NCI-H2196 treated with DMSO at 0.1 percent for 48 hours (cell line): ENCODE measurements at regions not wholly inside any gene's neighbourhood (a gene's known extent, or its start where the extent isn't known, plus 50 kb on each side); places are given as distances from the start of the nearest gene placed in this dataset.

Source experiments
- DNase-seq: peaks from one replicate; lab custom pipeline; 2025; ENCODE audit not compliant: unreplicated experiment; lab: John Stamatoyannopoulos, UW

DNA sequence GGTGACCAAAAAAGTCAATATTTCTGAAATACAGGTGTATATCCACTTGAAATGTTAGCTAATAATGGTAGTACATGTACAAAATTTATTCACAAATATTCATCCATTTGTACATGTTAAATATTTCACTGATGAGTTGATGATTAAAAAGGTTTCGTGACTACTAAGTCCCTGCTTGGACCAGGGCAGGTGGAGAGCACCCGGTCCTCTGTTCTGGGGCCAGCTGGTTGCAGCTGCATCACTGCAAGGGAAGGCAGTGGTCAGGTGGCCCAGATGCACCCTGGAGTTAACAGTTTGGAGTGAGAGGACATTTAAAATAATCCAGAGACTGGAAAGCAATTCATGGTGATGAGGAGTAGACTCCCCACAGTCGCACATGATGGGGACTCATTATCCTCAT lies 141.2 kb downstream of the ZBTB18 start:
- no peak for DNase-seq

DNA sequence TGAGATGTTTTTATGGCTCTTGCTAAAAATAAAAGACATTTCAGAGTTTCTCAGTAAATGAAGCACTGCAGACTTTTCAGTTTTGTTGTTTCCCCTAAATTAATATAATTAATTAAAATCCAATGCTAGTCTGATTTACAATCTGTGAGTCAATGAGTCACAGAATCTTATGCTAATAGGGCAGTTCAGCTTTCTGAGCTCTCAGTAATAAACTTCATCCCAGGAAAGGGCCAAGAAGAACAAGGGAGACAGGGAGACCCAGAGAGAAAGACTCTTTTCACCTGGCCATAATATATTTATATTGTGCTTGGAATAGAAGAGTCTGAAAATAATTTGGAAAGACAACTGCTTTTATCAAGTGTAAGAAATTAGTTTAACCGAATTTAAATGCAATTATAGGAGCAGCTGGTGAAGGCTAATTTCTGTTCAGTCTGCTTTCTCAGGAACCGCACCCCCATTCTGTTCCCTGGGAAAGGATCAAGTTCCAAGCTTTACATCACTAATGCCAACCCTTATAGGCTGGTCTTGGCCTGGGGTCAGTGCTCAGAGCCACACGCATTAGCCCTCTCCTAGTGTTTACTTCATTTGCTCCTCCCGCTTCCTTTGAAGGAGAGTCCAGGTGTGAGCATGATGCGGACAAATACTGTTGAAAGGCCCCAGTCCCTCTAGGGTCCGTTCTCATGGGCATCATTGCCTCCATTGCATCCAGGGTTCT lies 145.6 kb downstream of the ZBTB18 start:
- no peak for DNase-seq

DNA sequence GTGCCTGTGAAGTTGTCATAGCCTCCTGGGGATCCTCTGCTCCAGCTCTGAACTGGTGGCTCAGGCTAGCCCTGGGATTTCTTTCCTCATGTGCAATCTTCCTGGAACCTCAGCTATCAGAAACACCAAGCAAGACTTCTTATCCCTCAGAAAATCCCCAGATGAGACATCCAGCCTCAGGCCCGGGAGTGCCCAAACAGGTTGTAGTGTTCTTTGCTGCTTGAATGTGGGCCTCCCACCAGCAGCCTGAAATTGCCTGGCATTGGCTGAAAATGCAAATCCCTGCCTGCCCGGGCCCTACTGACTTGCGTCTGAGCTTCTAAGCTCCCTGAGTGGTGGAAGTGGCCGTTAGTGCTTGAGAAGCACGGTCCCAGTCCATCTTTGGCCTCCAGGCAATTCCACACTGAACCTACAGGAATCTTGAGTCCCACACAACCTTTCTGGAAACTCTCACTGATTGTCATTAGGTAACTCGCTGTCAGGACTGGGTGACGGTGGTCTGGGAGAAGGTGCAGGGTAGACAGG lies 146.8 kb downstream of the ZBTB18 start:
- DNase-seq, result no peak

DNA sequence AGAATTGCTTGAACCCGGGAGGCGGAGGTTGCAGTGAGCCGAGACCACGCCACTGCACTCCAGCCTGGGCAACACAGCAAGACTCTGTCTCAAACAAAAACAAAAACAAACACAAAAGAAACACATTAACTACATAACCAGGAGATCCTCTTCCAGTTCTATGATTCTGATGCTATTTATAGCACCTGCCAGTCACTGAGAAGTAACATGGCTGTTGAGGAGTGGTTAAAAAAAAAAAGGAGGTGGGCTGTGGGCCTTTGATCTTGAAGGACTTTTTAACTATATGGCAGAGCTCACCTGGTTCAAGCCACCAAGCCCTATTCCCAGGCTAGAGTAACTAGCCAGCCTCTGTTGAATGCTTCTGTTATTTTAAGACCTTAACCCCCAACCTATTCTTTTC lies 148.8 kb downstream of the ZBTB18 start:
- DNase-seq, result no peak

DNA sequence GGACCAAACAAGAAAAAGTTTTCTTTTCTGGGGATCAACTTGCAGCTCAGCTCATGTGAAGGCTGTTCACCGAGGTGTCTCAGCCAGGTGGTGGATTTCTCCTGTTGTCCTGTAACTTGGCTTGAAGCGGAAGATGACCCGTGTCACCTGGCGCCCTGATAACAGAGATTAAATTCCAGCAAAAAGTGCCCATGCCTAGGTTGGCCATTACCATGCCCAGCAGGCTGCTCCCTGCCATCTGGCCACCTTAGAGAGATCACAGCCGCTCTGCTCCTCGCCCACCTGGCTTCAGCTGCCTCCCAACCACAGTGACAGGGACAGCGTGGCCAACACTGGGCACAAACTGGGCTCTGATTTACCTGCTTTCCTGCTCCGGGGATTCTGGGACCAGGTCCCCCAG lies 149.5 kb downstream of the ZBTB18 start:
- no peak for DNase-seq

DNA sequence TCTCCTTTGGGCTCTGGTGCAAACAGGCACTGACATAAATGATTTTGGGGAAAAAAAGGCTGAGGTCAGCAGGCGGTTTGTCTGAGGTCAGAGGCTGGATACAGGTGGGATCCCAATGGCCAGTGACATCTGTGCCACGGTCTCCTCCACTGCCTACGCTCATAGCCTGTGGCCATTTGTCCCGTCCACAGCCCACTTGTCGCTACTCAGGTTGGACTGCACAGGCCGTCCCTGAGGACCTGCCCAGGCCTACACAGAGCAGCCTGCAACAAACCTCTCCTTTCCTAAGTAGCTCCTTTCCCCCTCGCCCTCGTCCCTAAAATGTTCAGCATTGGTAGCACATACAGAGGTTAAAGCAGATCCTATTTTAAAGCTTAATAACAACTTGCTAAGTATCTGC lies 150.7 kb downstream of the ZBTB18 start:
- no peak for DNase-seq

DNA sequence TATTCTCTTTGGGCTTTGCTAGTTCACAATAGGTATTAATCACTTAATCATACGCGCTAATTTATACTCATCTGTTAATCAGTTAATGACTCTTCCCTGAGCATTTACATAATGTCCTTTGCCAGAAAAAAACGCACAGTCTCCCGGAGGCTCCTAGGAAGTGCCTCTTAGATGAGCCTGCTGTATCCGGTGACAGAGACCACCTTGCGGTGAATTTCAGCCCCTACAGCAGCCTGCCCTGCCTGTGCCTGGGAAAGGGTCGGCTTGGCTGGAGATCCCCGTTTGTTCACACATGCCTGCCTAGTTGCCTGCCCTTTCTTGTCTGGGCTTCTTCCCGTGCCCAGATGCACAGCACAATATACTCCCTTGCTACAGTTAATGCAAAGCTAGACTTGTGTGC lies 152.9 kb downstream of the ZBTB18 start:
- no peak for DNase-seq

DNA sequence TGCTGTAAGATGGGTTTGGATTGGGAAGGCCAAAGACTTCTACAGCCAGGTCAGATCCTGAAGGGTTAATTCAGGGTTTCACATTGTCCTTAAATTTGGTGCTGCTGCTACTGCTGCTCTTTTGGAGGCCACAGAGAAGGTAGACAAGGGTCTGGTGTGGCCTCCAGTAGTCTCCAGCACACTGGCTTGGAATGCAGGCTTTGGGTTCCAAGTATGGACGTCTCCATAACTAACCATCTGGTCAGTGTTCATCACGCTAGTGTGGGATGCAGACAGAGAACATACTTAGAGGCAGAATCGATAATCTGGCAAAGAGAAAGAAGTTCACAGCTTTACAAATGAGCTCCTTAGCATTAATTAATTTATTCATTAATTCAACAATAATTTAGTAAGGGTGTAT lies 154.1 kb downstream of the ZBTB18 start:
- no peak for DNase-seq

DNA sequence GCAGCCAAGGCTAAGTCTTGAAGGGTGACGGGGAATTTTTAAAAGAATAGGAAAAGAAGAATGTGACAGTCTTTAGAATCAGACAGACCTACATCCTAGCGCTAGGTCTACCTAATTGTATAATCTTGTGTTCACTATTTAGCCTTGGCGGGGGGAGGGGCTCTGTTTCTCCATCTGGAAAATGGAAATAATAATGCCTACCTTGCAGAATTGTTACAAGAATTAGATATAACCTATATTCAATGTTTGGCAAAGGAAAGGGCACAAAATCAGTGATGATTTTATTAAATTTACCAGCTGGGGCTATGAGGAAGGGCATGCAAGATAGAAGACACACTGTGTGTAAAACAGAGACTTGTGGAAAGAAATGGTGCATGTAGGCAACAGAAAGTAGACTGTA lies 154.8 kb downstream of the ZBTB18 start:
- no peak for DNase-seq

DNA sequence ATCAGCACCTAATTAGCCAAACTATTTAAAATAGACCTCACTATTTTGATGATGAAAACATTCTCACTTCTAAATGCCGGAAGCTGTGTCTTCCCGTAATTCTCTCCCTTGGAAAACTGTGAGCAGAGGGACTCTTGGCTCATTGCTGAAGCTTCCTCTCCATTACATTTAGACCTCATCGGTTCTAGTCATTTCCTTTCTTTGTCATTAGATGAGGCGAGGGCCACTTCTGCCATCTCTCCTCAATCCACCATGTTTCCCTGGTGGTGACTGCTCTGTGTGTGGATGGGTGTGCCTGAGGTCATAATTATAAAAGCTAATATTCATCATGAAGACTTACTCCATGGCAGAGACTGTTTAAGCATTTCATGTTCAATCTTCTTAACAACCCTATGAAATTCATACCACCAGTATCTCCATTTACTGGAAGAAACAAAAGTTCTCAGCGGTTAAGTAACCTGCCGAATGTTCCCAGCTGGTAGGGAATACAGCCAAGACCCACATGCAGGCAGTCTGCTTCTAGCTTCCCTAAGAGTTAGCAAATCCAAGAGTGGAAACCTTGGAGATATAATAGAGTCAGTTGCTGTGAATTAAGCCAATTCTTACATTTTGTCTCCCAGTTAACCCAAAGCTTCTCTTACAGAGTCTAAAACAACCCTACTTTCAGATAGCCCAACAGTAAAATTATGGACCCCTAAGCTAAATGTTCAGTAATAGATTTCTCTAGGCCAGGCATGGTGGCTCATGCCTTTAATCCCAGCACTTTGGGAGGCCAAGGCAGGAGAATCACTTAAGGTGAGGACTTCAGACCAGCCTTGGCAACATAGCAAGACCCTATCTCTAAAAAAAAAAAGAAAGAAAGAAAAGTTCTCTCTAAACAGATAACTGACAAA lies 156.2 kb downstream of the ZBTB18 start:
- DNase-seq, result no peak

DNA sequence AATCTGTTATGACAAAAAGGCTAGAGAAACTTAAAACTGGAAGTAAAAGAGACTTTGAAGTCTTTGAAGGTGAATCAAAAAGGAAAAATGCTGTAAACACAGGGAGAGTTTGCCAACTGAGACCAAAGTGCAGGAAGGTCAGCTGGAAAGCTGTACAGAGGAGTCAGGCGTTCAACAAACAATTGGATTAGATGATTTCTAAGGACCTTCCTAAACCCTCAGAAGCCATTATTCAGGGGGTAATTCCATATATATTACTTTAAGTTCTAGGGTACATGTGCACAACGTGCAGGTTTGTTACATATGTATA lies 156.8 kb downstream of the ZBTB18 start:
- no peak for DNase-seq

DNA sequence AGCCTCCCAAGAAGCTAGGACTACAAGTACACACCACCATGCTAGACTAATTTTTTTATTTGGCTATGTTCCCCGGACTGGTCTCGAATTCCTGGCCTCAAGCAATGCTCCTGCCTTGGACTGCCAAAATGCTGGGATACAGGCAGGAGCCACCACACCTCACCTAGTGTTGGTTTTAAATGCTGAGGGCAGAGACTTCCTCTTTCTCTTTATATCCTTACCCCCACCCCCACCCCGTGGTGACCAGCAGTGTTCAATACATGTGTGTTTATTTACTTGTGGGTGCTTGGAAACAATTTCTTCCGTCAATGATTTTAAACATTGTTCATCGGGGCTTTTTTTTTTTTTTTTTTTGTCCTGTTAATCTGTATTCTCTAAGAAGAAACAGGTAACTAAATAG lies 158.9 kb downstream of the ZBTB18 start:
- no peak for DNase-seq

DNA sequence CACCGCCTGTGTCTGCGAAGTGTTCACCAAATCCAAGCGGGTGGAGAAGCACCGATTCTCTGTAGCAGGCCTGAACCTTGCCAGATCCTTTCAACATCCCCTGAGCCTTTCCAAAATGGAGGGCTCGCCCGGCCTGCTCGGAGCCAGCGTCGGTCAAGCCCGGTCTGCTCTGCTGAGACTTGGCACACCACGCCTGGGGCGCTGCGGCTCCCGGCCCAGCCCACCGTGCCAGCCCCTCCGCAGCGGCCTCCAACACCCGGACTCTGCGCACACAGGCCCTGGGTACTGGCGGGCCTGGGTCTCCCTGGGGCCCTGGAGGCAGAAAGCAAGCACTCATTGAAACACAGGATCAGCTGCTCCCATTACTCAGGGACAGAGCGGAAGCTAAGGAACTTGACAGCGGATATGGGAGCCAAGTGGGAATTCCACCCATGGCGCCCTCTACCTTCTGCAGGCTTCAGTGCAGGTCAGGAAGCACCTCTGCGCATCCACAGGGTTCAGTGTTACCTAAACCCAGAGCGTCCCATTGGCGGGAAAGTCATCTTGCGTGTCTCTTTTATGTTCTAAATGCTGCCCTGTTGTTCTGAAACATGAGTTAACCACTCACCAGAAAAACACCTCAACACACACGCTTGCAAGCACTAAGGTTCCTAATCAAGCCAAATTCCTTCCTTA lies 159.9 kb downstream of the ZBTB18 start:
- DNase-seq, result no peak

DNA sequence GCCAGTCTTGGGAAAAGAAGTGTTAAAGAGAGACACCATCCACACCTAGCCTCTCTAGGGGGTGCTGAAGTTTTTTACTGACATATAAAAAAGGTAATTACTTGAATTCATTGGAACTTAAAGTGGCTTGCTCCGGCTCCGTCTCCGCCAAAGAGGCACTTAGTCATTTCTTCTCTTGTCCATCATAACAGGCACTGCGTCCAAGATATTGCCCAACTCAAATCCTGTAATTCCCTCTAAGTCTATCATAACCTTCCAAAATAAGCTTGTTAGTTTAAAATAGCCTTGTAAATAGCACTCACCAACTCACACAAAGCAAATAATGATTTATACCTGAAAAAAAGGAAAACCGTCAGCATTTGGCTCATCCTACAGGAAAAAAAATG lies 160.5 kb downstream of the ZBTB18 start:
- DNase-seq, result no peak

DNA sequence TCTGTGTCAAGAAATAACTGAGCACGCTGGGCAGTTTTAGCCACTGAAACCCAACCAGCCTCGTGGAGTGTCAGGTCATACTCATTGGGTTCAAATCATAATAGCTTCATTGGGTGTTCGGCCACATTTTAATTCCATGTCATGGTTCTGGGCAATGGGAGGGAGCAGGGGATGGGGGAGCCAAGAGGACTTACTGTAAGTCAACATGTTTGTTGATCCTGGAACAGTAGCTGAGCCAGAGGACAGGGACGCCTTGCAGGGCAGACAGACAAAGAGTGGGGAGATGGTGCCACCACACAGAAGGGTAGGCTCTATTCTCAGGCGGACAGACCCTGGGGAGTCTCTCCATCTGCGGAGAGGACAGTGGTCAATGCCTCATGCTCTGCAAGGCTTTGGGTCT lies 161.1 kb downstream of the ZBTB18 start:
- DNase-seq, result no peak

DNA sequence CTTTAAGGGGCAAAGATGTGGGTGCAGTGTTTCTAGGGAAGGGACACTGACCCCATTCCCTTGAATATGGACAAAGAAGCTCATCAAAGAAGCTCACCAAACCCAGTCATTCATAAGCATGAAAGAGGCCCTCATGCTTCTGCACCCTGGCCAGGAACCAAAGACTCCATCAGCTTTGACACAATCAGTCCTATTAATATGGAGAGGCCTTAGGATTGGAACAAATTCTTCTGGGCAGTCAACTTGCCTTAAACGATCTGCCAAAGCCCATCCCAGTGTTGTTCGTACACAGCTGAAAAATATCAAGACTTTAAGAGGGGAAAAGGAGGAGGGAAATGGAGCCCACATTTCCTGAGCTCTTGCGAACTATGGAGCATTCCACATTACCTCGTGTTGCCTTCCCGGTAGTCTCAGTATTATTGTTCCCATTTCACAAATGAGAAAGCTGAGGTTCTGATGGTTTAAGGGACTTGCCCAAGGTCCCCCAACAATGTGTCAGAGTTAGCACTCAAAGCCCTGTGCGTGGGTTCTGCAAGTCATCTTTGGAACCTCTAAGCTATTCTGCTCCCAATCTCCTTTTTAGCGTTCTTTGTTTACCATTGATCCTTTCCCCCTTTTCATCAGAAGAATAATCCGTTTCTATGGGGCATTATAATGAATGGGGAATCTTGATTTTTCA lies 161.9 kb downstream of the ZBTB18 start:
- no peak for DNase-seq

DNA sequence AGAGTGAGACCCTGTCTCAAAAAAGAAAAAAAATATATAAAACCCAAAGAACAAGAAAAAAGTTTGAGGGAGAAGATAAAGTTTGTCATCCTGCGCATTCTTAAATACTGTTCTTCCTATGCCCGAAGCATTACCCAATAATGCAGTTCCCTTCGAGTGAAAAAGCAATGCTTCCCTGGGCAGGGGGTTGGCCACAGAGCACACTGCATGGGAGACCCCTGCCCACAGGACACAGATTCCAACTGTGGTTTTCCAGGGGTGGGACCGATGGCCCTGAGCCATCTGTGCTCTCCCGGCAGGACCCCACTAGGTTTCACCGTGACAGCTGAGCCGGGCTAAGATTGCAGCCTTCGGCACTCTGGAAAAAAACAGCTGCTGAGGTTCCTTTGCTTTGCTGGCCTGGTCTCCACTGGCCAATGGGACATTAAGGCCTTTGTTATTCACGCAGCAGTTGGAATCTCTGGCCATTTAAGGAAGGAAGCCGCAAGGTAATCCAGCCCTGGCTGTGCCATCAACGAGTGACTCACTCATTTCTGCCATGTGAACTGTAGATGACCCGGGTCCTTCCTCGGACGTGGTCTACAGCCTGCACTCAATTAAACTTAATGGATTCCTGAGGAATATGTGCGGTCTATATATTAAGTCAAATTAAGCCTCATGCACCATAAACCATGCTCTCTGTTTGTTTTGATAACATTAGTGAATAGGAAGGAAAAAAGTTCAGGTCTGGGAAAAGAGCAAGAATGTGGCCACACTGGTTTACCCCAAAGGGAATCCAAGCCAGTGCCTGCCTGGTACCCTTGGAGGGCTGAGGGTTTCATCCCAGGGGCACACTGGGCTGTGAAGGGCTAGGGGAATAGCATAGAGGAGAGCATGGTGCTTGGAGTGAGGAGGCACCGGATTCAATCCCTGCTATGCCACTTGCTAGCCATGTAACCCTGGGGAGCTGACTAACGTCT lies 163.2 kb downstream of the ZBTB18 start:
- no peak for DNase-seq

DNA sequence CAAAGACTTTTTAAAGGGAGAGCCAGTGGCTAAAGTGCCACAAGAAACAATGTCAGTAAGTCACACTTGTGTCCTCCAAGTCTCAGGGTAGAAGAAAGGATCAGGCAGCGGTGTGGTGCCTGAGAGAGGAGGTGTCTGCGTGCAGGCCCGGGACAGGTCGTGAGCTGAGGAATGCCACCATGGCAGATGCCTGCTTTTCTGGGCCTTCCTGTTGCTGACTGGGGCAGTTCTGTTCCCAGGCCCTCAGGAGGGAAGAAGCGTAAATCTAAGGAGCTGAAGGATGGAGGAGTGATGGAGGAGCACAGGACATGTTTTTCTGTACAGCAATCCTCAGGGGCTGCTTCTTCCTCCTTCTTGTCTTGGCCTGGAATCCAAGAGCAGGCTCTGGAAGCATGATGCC lies 165.8 kb downstream of the ZBTB18 start:
- no peak for DNase-seq

DNA sequence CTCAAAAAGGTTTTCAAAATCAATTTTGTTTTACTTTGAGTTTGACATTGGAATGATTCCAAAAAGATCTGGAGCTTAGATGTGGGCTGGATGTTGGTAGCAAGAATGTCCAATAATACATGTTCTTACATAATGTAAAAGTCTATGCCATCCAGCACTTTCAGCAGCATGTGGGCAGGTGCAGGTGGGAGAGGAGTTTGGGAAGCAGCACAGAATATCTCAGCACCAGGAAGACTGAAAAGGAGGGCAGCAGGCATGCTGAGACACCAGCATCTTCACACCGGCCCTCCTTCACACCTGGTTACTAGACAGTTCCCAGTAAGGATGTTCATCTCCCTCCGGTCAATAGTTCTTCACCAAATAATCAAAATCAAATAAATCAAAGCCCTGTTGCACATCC lies 166.6 kb downstream of the ZBTB18 start:
- no peak for DNase-seq

DNA sequence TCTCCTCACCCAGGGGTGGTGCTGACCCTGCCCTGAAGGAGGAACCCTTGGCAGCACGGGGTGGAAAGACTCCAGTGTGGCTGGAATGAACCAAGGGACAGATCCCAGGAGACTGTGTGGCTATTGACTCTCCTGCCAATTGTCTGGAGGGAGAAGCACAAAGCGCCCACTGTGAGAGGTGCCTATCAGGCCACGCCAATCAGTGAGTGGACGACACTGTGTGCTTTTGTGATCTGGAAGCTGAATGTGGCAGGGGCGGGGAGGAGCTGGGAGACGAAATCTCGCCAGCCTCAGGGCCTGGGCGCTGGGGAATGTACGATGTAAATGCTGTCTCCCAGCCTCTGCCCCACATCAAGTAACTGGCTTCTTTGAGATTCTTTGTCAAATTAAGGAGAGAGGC lies 167.1 kb downstream of the ZBTB18 start:
- no peak for DNase-seq
